Loucy (cell line): ENCODE measurements at regions not wholly inside any gene's neighbourhood (a gene's known extent, or its start where the extent isn't known, plus 50 kb on each side); places are given as distances from the start of the nearest gene placed in this dataset.

ENCODE experiments used
- CTCF ChIP-seq: fragments of 200-600 bp; sonication (generic); conservative IDR thresholded peaks from 2 replicates; pipeline ENCODE4 v1.5.1; 2014; ENCODE audit warnings: mild to moderate bottlenecking, antibody characterized with exemption, low read length
- EZH2phosphoT487 ChIP-seq: fragments of 200-600 bp; IDR thresholded peaks from 2 replicates; pipeline ENCODE4 v1.6.1; 2018; ENCODE audit warnings: antibody characterized with exemption, mild to moderate bottlenecking, moderate library complexity, borderline replicate concordance

GRCh38 chr4:104044369-104044768, 324.6 kb upstream of the TACR3 start:
- TF ChIP-seq CTCF (no peak), EZH2phosphoT487 (no peak)
